ENCODE measurements at regions not wholly inside any gene's neighbourhood (a gene's known extent, or its start where the extent isn't known, plus 50 kb on each side); places are given as distances from the start of the nearest gene placed in this dataset.

- H3K9ac ChIP-seq (ENCODE audit: low read depth in 1 of 2, low read length in 2 of 2), result no peak overlapping the region
- H3K27ac ChIP-seq (ENCODE audit: low read depth in 2 of 2, low read length in 2 of 2), result no peak overlapping the region
- no peaks in the 10 kb centered on the region for H3K9me3 ChIP-seq (ENCODE audit: control insufficient read depth in 2 of 2, low read length in 2 of 2)
- no peak overlapping the region for H3K4me3 ChIP-seq (ENCODE audit: low read length in 2 of 2)
- no peaks in the 10 kb centered on the region for H3K27me3 ChIP-seq (ENCODE audit: control insufficient read depth in 2 of 2, insufficient read depth in 2 of 2, low read length in 2 of 2)
- no peaks in the 10 kb centered on the region for H3K36me3 ChIP-seq (ENCODE audit: control insufficient read depth in 2 of 2, insufficient read depth in 2 of 2, low read length in 2 of 2)
- H3K4me1 ChIP-seq (ENCODE audit: control insufficient read depth in 2 of 2, insufficient read depth in 2 of 2, low read length in 2 of 2), result no peaks in the 10 kb centered on the region
Measured at GRCh38 chr1:30196872-30197638, 526.3 kb downstream of the MATN1 start.

DNA sequence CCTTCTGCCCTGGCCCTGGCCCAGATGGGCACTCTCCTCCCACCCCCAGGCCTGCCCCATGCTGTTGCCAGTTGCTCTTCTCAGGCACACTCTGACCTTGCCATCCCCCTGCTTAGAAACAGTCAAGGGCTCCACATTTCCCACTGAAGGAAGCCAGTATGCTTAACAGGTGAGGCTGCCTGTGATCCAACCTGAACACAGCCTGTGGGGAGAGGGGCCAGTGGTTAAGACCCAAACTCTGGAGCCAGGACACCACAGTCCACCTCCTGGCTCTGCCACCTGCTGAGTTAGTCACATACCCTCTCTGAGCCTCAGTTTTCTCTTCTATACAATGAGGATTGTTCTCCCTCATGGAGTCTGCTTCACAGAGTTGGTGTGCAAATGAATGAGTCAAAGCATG lies 526.9 kb downstream of the MATN1 start:
- Histone ChIP-seq H3K9me3 (ENCODE audit: control insufficient read depth in 2 of 2, low read length in 2 of 2) (no peaks in the 10 kb centered on the region), H3K27me3 (ENCODE audit: control insufficient read depth in 2 of 2, insufficient read depth in 2 of 2, low read length in 2 of 2) (no peaks in the 10 kb centered on the region), H3K4me3 (ENCODE audit: low read length in 2 of 2) (no peak overlapping the region), H3K9ac (ENCODE audit: low read depth in 1 of 2, low read length in 2 of 2) (no peak overlapping the region), H3K4me1 (ENCODE audit: control insufficient read depth in 2 of 2, insufficient read depth in 2 of 2, low read length in 2 of 2) (no peaks in the 10 kb centered on the region), H3K36me3 (ENCODE audit: control insufficient read depth in 2 of 2, insufficient read depth in 2 of 2, low read length in 2 of 2) (no peaks in the 10 kb centered on the region), H3K27ac (ENCODE audit: low read depth in 2 of 2, low read length in 2 of 2) (no peak overlapping the region)

- H3K9me3 ChIP-seq (ENCODE audit: control insufficient read depth in 2 of 2, low read length in 2 of 2), result no peaks in the 10 kb centered on the region
- H3K36me3 ChIP-seq (ENCODE audit: control insufficient read depth in 2 of 2, insufficient read depth in 2 of 2, low read length in 2 of 2), result no peaks in the 10 kb centered on the region
- H3K27ac ChIP-seq (ENCODE audit: low read depth in 2 of 2, low read length in 2 of 2), result no peak overlapping the region
Measured at GRCh38 chr1:30195424-30196134, 527.8 kb downstream of the MATN1 start.

DNA sequence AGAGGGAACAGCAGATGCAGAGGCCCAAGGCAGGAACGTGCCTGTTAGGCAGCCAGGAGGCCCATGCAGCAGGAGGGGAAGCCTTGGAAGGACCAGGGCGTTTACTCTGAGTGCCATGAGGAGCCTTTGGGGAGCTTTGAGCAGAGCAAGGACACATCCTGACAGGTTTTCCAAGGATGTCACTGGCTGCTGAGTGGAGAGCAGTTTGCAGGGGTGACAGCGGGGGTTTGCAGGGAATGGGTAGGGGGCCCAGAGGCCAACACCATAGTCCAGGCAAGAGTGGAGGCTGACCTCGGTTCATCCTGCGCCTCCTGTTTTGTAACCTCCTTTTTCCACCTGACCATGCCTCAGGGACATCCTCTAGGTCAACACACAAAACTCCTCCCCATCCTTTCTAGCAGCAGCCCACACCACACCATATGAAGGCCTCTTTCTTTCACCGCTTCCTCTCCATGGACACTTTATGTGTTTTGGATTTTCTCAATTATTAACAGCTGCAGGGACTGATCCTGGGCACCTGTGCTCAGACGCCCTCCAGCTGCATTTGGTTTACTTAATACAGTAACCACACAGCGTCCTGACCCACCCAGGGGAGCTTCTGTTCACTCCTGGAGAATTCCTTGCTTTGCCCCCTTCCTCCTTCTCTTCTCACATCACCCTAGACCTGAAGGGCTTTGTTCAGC lies 528.5 kb downstream of the MATN1 start:
- H3K36me3 ChIP-seq (ENCODE audit: control insufficient read depth in 2 of 2, insufficient read depth in 2 of 2, low read length in 2 of 2), result no peaks in the 10 kb centered on the region
- no peak overlapping the region for H3K27ac ChIP-seq (ENCODE audit: low read depth in 2 of 2, low read length in 2 of 2)
- no peaks in the 10 kb centered on the region for H3K9me3 ChIP-seq (ENCODE audit: control insufficient read depth in 2 of 2, low read length in 2 of 2)
- H3K4me3 ChIP-seq (ENCODE audit: low read length in 2 of 2), result no peak overlapping the region
- no peak overlapping the region for H3K9ac ChIP-seq (ENCODE audit: low read depth in 1 of 2, low read length in 2 of 2)
- H3K4me1 ChIP-seq (ENCODE audit: control insufficient read depth in 2 of 2, insufficient read depth in 2 of 2, low read length in 2 of 2), result no peaks in the 10 kb centered on the region
- H3K27me3 ChIP-seq (ENCODE audit: control insufficient read depth in 2 of 2, insufficient read depth in 2 of 2, low read length in 2 of 2), result no peaks in the 10 kb centered on the region

More at GRCh38 chr1:30195424-30196134, 527.8 kb downstream of the MATN1 start:
- Histone ChIP-seq H3K9ac (ENCODE audit: low read depth in 1 of 2, low read length in 2 of 2) (no peak overlapping the region), H3K4me3 (ENCODE audit: low read length in 2 of 2) (no peak overlapping the region), H3K4me1 (ENCODE audit: control insufficient read depth in 2 of 2, insufficient read depth in 2 of 2, low read length in 2 of 2) (no peaks in the 10 kb centered on the region), H3K27me3 (ENCODE audit: control insufficient read depth in 2 of 2, insufficient read depth in 2 of 2, low read length in 2 of 2) (no peaks in the 10 kb centered on the region)

GRCh38 chr1:30194046-30194619 lies 529.3 kb downstream of the MATN1 start:
- no peaks in the 10 kb centered on the region for H3K9me3 ChIP-seq (ENCODE audit: control insufficient read depth in 2 of 2, low read length in 2 of 2)
- H3K4me1 ChIP-seq (ENCODE audit: control insufficient read depth in 2 of 2, insufficient read depth in 2 of 2, low read length in 2 of 2), result no peaks in the 10 kb centered on the region
- no peak overlapping the region for H3K4me3 ChIP-seq (ENCODE audit: low read length in 2 of 2)
- H3K36me3 ChIP-seq (ENCODE audit: control insufficient read depth in 2 of 2, insufficient read depth in 2 of 2, low read length in 2 of 2), result no peaks in the 10 kb centered on the region
- no peaks in the 10 kb centered on the region for H3K27me3 ChIP-seq (ENCODE audit: control insufficient read depth in 2 of 2, insufficient read depth in 2 of 2, low read length in 2 of 2)
- no peak overlapping the region for H3K27ac ChIP-seq (ENCODE audit: low read depth in 2 of 2, low read length in 2 of 2)
- H3K9ac ChIP-seq (ENCODE audit: low read depth in 1 of 2, low read length in 2 of 2), result no peak overlapping the region

DNA sequence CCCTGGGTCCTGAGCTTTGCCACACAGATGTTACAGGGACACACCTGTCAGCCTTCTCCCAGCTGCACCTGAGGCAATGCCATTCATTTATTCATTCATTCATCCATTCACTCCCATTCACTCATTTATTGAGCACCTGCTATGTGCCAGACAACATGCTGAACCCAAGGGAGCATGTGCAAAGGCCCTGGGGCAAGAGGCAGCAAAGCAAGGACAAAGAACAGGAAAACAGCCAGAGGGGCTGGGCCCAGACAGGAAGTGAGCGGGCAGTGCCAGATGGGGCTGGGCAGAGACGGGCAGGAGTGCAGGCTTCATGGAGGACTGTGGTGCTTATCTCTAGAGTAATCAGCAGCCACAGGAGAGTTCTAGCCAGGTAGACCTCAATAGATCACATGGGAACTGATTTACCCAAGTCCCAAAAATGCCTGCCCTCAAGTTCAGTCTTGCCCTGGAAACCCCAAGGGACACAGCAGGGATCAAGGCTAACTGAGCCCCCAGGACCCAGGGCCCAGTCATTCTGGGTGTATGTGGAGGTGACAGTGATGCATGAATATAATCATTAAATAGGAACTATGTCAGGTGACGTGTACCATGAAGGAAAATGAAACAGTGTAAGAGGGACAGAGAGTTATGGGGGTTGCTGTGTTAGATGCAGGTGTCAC lies 530.3 kb downstream of the MATN1 start:
- Histone ChIP-seq H3K36me3 (ENCODE audit: control insufficient read depth in 2 of 2, insufficient read depth in 2 of 2, low read length in 2 of 2) (no peaks in the 10 kb centered on the region), H3K27me3 (ENCODE audit: control insufficient read depth in 2 of 2, insufficient read depth in 2 of 2, low read length in 2 of 2) (no peaks in the 10 kb centered on the region), H3K4me3 (ENCODE audit: low read length in 2 of 2) (no peak overlapping the region), H3K9ac (ENCODE audit: low read depth in 1 of 2, low read length in 2 of 2) (no peak overlapping the region), H3K9me3 (ENCODE audit: control insufficient read depth in 2 of 2, low read length in 2 of 2) (no peaks in the 10 kb centered on the region), H3K27ac (ENCODE audit: low read depth in 2 of 2, low read length in 2 of 2) (no peak overlapping the region), H3K4me1 (ENCODE audit: control insufficient read depth in 2 of 2, insufficient read depth in 2 of 2, low read length in 2 of 2) (no peaks in the 10 kb centered on the region)

GRCh38 chr1:30191154-30191702 lies 532.2 kb downstream of the MATN1 start:
- peaks cover 0 to 3% of the 10 kb centered on the region in 2 donors for H3K27me3 ChIP-seq (ENCODE audit: control insufficient read depth in 2 of 2, insufficient read depth in 2 of 2, low read length in 2 of 2)
- no peaks in the 10 kb centered on the region for H3K36me3 ChIP-seq (ENCODE audit: control insufficient read depth in 2 of 2, insufficient read depth in 2 of 2, low read length in 2 of 2)
- peak overlapping the region in 1 of 2 donors; percentile 43 for H3K27ac ChIP-seq (ENCODE audit: low read depth in 2 of 2, low read length in 2 of 2)
- H3K4me3 ChIP-seq (ENCODE audit: low read length in 2 of 2), result no peak overlapping the region
- no peak overlapping the region for H3K9ac ChIP-seq (ENCODE audit: low read depth in 1 of 2, low read length in 2 of 2)
- H3K9me3 ChIP-seq (ENCODE audit: control insufficient read depth in 2 of 2, low read length in 2 of 2), result no peaks in the 10 kb centered on the region
- no peaks in the 10 kb centered on the region for H3K4me1 ChIP-seq (ENCODE audit: control insufficient read depth in 2 of 2, insufficient read depth in 2 of 2, low read length in 2 of 2)

DNA sequence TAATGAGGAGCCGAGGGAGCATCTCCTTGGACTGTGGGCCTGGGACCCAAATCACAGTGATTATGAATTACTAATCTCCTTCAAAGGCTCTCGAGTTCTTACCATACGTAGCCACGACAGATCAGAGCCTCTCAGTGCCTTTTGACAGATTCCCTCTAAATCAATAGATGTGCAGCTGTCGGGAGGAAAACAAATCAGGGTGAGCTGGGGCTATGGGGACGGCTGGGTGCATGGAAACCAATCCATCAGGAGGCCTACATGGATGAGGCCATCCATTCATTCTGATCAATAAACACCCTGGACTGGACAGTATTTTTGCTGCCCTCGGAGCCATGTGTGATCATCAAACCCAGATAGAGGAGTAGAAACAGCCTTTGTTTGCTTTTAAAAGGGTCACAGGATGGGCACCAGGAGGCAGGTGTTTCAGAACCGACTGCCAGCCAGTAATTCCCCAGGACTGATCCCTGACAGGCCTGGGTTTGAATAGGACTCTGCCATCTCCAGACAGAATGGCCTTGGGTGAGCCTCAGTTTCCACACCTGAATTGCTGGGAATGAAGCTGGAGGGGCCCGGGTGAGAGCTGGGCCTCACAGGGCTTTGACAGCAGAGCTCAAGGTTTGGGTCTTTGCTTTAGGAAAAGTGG lies 532.8 kb downstream of the MATN1 start:
- Histone ChIP-seq H3K9ac (ENCODE audit: low read depth in 1 of 2, low read length in 2 of 2) (no peak overlapping the region), H3K9me3 (ENCODE audit: control insufficient read depth in 2 of 2, low read length in 2 of 2) (no peaks in the 10 kb centered on the region), H3K27me3 (ENCODE audit: control insufficient read depth in 2 of 2, insufficient read depth in 2 of 2, low read length in 2 of 2) (peaks cover 0 to 3% of the 10 kb centered on the region in 2 donors), H3K4me1 (ENCODE audit: control insufficient read depth in 2 of 2, insufficient read depth in 2 of 2, low read length in 2 of 2) (no peaks in the 10 kb centered on the region), H3K36me3 (ENCODE audit: control insufficient read depth in 2 of 2, insufficient read depth in 2 of 2, low read length in 2 of 2) (no peaks in the 10 kb centered on the region), H3K27ac (ENCODE audit: low read depth in 2 of 2, low read length in 2 of 2) (peak overlapping the region in 1 of 2 donors; percentile 43), H3K4me3 (ENCODE audit: low read length in 2 of 2) (no peak overlapping the region)

DNA sequence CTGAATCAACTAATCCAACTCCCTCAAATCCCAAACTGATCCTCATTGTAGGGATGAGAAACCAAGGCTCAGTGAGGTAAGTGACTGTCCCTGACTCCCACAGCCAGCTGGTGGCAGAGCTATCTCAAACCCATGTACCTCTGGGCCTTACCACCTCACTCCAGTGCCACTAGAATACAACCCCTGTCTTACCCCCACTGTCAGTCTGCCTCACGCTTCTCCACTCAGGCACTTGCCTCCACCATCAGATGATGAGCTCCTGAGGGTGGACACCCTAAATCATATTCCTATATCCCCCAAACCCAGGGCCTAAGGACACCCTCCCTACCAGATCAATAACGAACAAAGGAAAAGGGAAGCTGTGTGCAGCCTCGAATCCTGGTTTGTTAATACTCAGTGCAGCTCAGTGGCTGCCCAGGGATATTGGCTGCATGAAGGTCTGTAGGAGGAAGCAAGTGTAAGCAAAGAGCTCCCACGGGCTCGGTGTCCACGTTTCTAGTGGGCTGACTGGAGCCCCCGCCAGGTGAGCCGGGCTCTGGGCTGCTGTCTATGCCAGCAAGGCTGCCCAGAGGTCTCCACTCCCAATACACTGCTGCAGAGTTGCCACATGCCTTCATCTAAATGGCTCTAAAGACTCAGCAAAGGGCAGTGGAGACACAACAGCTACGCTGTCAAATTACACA lies 533.4 kb downstream of the MATN1 start:
- H3K27ac ChIP-seq (ENCODE audit: low read depth in 2 of 2, low read length in 2 of 2), result no peak overlapping the region

More for the DNA sequence above, 533.4 kb downstream of the MATN1 start:
- Histone ChIP-seq H3K9me3 (ENCODE audit: control insufficient read depth in 2 of 2, low read length in 2 of 2) (no peaks in the 10 kb centered on the region), H3K4me3 (ENCODE audit: low read length in 2 of 2) (no peak overlapping the region), H3K4me1 (ENCODE audit: control insufficient read depth in 2 of 2, insufficient read depth in 2 of 2, low read length in 2 of 2) (no peaks in the 10 kb centered on the region), H3K36me3 (ENCODE audit: control insufficient read depth in 2 of 2, insufficient read depth in 2 of 2, low read length in 2 of 2) (no peaks in the 10 kb centered on the region), H3K9ac (ENCODE audit: low read depth in 1 of 2, low read length in 2 of 2) (no peak overlapping the region), H3K27me3 (ENCODE audit: control insufficient read depth in 2 of 2, insufficient read depth in 2 of 2, low read length in 2 of 2) (peaks cover 0 to 3% of the 10 kb centered on the region in 2 donors)

All from mucosa of rectum (tissue), 2 donors.